ENCODE measurements at regions not wholly inside any gene's neighbourhood (a gene's known extent, or its start where the extent isn't known, plus 50 kb on each side); places are given as distances from the start of the nearest gene placed in this dataset.

DNA sequence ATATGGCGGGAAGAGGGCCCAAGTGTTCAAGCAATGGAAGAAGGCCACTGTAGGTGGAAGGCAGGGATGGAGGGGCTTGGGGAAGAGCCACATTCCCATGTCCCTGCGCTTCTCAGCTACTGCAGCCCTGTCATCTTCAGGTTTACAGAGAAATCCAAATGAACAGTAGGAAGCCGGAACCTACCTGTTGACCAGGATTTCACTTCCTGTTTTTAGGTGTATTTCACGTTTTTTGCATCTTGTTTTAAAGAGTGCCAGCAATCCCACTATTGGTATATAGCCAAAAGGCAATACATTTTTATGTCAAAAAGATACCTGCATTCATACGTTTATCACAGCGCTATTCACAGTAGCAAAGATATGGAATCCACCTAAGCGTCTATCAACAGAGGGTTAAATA lies 159.2 kb downstream of the SLC35B3 start:
- no peak for DNase-seq (ENCODE audit: low read depth in 2 of 2)

DNA sequence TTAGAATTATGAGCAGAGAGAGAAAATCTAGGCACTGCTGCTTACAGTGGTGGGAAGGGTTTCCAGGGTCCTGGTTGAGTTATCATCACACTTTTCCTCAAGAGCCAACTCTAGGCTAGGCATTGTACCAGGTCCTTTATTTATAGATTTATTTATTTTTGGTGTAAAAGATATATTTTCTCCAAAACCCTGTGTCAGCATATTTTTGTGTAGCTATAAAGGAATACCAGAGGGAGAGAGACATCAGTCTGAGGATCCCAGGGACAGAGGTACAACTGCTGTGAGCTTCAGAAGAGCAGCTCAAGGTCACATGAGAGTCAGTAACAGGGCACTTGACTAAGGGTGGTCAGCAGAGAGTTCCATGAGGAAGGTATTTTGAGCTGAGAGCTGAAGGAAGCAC lies 159.7 kb downstream of the SLC35B3 start:
- DNase-seq (ENCODE audit: low read depth in 2 of 2): no peak

DNA sequence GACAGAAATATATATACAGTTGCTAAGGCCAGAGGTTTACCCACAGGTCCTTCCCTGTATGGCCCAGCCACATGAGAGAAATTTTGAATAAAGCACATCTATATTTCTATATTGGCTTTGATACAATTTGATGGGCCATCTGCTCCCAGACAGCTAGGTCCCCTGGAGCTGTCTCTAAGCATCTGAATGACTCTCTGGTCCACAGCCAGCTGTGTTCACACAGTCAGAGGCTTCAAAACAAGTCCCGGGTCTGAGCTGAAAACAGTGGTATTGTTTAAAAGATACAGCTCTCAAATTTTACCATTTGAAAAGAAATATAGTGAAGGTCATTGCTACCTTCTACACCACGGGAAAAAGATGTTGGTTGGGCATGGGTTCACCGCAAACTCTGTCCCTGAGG lies 161.1 kb downstream of the SLC35B3 start:
- no peak for DNase-seq (ENCODE audit: low read depth in 2 of 2)

DNA sequence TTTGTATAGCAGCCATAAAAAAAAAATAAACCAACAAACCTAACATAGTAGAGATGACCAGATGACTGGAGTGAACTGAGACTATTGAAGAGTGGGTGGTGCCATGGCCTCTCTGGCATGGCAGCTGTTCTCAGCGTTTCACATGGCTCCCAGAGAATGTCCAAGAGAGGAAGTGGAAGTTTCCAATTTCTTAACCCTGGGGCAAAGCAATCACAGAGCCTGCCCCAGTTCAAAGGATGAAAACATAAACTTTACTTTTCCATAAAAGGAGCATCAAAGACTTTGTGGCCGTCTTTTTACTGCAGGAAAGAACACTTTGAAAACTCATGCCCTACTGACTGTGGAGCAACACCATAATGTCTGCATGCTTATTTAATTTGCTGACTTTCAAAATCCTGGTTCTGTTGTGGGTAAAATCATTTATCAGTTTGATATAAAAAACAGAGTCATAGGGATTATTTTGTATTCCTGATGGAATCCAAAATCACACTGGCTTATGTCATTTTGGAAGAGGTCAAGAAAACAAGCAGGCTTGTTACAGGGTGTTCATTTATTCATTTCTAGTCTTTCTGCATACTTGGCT lies 165.4 kb downstream of the SLC35B3 start:
- DNase-seq (ENCODE audit: low read depth in 2 of 2): no peak

DNA sequence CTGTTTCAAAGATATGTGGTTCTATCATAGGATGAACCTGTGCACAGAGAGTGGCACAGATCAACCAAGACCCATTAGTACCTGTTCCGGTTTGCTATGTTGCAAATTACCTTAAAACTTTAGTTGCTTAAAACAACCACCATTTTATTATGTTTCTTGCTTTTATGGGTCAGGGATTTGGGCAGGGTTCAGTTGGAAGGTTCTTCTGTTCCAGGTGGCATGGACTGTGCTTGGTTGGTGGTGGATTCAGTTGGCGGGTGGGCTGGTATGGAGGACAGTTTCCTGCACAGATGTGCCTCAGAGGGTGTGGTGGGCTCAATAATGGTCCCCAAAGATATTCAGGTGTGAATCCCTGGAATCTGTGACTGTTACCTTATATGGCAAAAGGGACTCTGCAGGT lies 166.3 kb downstream of the SLC35B3 start:
- no peak for DNase-seq (ENCODE audit: low read depth in 2 of 2)

DNA sequence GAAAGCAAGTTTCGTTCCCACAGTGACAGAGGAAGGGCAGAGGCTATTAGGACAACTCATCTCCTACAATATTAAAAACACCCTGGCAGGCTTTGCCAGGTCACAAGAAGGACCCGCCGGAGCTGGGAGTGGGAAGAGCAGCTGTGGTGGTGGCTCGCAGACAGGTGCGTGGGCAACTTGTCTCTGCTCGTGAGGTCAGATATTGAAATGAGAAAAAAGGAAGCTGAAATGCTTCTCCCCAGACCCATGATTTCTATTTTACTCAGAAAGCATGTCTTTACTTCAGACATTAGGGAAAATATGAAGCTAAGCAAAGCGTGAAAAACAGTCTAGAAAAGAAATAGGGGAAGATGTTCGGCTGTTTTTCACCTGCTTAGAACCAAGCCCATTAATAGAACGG lies 166.3 kb upstream of the EEF1E1 start:
- no peak for DNase-seq (ENCODE audit: low read depth in 2 of 2)

DNA sequence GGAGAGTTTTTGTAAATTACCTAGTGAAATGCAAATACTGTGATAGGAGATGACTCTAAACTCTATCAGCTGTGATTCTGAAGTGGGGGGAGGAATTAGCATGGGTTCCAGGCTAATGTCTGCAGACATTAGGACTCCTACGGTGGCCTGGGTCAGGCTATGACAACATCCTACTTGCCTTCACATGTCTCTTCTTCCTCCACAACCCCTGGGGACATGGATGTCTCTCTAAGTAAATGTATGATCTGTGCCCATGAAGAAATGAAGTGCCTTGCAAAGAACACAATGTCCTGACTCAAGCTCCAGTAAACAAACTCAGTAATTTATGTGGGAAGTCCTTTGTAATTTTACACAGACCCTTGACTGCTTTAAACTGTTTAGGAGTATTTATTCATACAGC lies 165.8 kb upstream of the EEF1E1 start:
- DNase-seq (ENCODE audit: low read depth in 2 of 2): no peak

DNA sequence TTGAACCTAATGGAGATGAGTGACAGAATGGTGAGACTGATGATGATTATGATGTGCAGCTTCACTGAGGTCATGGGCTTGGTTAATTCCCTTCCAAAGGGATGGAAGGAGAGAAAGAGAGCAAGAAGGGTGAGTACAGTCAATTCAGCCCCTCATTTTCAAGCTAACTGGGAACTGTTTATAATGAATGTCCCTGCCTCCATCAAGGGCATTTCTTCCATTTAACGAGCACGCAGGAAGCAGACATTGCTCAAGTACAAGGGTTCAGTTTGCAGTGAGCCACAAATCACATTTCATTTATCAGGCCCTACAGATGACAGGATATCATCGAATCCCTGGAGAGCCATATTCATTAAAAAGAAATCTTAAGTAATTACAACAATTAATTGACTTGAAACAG lies 158.3 kb upstream of the EEF1E1 start:
- no peak for DNase-seq (ENCODE audit: low read depth in 2 of 2)

DNA sequence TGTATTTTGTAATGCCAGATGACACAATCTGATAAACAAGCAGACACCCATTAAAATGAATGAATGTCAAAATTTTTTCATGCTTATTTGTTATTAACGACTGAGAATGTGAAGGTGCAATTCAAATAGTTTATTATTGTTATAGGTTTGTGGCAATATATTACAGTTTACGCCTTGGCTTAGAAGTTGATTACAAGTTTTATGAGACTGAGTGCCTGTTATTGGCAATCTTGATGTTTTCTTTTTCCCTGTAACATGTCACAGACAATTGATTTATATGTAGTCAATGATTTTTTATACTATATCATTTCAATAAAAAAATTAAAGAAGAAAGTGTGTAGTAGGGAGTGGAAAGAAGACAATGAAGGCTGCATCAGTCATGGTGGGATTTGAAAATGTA lies 144.1 kb upstream of the EEF1E1 start:
- DNase-seq (ENCODE audit: low read depth in 2 of 2): no peak

DNA sequence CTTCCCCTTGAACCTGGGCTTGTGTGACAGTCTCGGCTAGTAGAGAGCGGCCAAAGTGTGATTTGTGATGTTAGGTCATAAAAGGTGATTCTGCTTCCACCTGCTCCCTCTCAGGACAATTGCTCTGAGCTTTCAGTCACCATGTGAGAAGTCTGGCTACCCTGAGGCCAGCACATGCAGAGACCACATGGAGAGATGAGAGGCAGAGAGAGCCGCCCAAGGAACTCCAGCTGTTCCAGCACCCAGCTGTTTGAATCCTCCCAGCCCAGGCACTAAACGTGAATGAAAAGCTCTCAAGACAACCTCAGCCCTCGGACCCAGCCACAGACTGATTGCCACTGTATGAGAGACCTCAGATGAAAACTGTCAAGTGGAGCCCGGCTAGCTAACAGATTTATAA lies 143.4 kb upstream of the EEF1E1 start:
- DNase-seq (ENCODE audit: low read depth in 2 of 2): no peak

DNA sequence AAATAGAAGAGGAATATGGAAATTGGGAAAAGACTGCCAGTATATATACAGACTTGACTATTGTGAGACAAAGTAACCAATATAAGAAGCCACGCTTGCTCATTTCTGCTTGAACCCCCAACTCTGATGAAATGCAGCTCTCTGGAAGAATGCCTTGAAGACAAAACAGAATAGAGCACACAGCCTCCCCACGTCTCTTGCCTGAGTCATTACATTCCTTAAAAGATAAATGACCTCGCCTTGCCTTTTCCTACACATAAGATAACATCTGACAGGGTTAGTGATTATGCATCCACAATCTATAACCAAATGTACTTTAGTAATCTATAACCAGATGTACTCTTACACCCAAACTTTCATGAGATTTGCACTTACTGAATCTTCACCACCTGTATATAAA lies 141.1 kb upstream of the EEF1E1 start:
- no peak for DNase-seq (ENCODE audit: low read depth in 2 of 2)

DNA sequence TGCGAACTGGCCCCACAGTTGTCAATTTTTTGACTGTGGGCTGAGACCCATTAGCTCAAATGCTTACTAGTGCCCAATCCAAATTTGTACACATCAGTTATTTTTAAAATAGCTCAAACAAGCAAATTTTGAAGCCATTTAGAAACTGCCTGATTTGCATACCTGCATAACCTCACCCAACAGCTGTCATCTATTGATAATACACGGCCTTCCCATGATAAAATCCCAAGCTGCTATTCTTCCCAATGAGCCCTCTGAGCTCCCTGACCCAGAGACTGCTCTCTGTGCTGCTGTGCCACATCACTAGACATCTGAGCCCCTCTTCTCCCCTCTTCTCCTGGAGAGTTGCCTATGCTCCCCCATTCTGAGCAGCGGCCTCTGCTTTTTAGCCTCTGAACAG lies 140.5 kb upstream of the EEF1E1 start:
- DNase-seq (ENCODE audit: low read depth in 2 of 2): no peak

DNA sequence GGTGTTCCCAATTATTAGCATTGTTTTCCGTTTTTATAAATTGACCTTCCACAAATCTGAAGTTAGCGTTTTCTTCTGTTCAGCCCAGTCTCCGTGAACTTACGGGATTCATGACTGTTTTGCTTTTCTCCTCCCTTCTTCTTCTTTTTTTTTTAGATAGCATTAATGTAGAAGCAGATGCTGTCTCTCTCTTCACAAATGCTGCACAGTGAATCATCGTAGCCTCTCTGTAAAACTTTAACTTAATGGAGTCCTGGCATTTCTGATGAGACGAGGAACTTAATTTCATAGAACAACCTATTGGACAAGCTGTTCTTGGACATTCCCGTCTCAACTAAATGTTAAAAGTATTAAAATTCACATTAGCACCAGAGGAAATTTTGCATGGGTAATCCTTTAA lies 138.0 kb upstream of the EEF1E1 start:
- DNase-seq (ENCODE audit: low read depth in 2 of 2): no peak

DNA sequence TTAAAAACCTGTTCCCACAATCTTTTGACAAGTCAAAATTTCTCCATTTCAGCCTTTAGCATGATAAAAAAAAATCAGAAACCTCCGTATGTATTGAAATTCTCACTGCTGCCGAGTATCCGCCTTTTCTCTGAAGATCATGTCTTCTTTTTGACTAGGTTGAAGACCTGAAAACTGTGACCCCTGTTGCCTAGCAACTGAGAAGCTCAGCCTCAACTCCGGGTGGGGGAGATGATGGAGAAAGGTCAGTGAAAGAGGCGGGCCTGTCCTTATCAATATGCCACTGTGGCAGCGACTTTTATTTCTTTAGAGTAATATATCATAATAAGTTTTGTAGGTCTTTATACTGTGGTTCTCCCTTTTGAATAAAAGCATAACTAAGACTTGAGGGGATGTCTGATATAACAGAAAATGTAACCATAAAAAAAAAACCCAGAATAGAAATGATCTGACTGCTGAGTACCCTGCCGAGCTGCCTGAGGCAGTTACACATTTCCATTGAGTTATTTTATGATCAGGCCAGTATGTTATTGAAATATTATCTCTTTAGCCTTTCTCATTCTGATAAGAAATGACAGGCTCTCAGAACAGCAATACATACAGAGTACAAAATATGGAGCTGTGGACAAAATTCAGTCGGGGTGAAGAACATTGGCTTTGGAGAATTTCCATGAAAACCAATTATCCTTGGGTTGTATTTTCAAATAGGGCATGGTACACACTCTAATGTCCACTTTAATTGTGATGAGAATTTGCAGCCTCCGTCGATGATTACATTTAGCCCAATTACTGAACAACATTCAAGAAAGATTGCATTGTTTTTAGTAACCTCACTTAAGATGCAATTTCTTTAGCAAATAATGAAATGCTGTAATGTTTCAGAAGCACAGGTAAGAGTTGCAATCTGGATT lies 136.7 kb upstream of the EEF1E1 start:
- no peak for DNase-seq (ENCODE audit: low read depth in 2 of 2)

DNA sequence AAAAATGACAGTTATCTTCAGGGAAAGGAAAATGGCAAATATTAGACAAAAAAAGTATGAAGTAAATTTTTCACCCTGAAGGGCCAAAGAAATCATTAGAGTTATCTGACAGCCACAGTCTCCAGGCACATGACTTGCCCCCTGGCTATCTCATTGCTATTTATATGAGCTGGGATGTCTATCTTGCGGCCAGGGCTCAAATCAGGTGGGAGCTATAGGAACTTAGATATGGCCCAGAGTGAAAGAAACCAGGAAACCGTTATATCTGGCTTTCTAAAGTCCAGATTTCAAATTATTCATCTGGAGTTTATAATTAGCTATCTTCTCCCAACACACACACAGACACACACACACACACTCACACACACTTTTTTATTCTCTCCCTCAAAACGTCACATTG lies 135.3 kb upstream of the EEF1E1 start:
- DNase-seq (ENCODE audit: low read depth in 2 of 2): no peak

DNA sequence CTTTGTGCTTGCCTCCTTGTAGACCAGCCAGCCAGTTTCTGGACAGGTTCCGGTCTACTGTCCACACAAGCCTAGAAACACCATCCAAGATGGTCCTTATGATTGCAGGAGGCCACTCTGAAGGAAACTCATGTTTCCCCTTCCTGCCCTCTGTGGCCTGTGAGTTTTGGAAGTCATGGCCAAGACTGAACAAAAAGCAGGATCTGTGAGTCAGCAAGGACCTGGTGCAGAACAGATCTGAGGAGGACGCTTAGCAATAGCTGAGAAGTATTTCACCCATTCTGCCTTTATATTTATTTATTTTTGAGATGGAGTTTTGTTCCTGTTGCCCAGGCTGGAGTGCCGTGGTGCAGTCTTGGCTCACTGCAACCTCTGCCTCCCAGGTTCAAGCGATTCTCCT lies 134.6 kb upstream of the EEF1E1 start:
- DNase-seq (ENCODE audit: low read depth in 2 of 2): peak in 1 of 2 donors; percentile 2

DNA sequence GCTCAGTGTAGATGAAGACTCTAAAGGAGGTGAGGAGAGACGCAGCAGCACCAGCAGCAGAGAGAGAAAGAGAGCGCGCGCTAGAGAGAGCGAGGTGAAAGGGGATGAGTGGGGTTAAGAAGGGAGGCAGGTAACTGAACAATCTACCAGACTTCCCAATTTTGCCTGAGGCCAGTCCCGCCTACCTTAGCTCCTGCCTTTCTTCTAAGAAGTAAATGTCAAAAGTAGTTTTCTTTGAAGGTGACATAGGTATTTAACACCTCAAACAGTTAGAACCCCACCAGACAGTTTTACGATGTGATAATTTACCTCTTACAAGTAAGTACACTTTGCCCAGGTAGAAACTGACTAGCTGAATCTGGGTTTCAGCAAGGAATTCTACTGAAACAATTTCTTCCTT lies 132.0 kb upstream of the EEF1E1 start:
- DNase-seq (ENCODE audit: low read depth in 2 of 2): no peak

DNA sequence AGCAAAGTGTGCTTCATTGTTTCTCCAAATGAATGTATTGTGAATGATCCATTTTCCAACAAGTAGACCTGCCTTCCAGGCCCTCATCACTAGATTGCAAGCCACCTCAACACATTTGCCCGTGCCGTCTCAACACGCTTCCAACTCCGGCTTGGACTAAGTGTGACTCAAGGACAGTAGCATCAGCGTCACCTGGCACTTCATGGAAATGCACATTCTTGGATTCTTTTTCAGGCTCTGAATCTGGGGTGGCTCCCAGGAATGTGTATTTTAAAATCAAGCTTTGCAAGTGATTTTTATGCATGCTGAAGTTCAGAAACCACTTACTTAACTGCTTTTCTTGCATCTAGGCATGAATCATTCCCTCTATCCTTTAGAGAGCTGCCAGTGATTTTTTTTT lies 129.6 kb upstream of the EEF1E1 start:
- no peak for DNase-seq (ENCODE audit: low read depth in 2 of 2)

DNA sequence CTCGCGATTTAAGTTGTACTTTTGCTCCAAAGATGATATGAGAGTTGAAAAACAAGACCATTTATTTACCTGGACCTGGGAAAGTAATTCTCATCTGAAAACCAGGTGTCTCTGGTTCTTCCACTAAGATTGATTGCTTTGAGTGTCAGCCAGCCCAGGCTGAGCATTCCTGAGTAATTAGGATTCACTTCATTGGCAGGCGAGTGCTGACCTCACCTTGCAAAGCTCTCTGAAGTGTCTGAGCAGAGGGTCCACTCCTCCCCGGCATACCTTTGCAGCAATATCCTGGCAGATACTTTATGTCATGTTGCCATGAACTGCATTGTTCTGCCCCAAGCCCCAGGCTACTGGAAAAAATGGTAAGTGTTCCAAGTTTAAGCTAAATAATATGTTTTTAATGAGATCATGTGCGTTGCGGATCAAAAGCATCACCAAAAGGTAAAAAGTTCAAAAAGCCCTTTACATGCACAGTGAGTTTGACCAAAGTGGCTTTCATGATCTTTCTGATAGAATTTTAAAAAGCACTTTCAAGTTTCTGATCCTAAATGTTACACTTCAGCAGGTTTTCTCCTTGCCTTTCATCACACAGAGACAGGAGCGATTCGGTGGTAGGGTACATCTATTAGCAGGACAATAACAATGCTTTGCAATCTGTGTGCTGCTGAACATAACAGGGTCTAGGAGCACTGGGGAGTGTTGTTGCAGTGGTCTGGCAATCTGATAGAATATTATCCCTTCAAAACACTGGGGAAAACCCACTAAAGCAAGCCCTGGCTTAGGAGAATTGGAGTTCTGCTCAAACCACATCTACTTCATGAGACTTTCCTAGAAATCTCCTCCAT lies 127.8 kb upstream of the EEF1E1 start:
- no peak for DNase-seq (ENCODE audit: low read depth in 2 of 2)

DNA sequence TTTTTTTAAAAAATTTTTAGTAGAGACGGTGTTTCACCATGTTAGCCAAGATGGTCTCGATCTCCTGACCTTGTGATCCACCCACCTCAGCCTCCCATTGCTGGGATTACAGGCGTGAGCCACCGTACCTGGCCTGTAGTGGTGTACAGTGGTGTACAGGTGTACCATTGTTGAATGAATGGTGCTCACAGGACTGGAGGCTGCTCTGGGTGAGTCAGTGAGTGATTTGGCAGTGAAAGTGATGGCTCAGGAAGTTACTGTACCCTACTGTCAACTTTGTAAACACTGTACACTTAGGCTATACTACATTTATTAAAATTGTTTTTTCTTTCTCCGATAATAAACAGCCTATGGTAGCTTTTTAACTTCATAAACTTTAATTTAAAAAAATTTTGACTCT lies 122.8 kb upstream of the EEF1E1 start:
- no peak for DNase-seq (ENCODE audit: low read depth in 2 of 2)

DNA sequence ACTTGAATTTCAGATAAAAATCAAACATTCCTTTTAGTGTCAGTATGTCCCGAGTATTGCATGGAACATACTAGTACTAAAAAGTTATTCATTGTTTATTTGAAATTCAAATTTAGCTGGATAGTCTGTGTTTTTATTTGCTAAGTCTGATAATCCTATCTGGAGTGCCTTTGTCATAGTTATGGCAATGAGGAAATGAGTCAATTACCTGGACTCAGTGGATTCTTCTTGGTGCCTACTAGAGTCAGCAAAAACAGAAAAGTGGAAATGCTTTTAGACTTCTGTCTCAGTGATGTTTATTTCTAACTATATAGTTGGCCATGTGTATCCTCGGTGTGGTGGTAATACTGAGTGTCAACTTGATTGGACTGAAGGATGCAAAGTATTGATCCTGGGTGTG lies 121.3 kb upstream of the EEF1E1 start:
- DNase-seq (ENCODE audit: low read depth in 2 of 2): no peak

DNA sequence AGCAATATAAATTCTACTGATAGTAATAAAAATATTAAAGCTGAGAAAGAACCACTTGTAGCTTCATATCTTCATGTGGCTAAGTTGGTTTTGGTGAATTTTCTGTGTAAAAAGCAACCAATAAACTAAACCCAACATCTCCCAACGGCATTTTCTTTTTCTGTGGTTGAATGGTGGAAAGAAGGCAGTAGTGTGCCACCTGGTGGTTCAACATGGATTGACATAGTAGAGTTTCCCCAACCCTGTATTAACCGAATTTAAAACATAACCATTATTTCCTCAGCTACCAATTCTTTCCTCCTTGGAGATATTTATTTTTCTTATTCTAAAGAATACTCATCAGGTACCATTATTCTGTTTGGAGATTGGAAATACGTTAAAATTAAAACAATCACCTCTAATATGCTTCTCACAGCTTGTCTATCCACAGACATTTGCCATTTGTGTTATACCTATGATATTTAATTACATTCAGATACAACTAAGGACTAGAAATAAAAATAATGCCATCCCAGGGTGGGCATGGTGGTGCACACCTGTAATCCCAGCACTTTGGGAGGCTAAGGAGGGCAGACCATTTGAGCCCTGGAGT lies 117.1 kb upstream of the EEF1E1 start:
- DNase-seq (ENCODE audit: low read depth in 2 of 2): peak; percentile 40 to 65

Data from dermis microvascular lymphatic vessel endothelial cell (primary cell).